Stromal cell of bone marrow (primary cell): ENCODE measurements at regions not wholly inside any gene's neighbourhood (a gene's known extent, or its start where the extent isn't known, plus 50 kb on each side); places are given as distances from the start of the nearest gene placed in this dataset.
A peak's percentile ranks its signal among the peaks of the same experiment; 100 is the strongest.
"Not testable (repeated sequence)": the region's sequence is repeated elsewhere in the genome, so short reads cannot be mapped to it uniquely, and the experiment has no call there.

Experiments
- DNase-seq: peaks from one replicate; pipeline ENCODE4 v3.0.0-alpha.2; 2012; ENCODE audit warnings: low read depth

- DNase-seq, result no peak
Observed at GRCh38 chr7:136325027-136325426, 347.9 kb upstream of the MTPN start.

GRCh38 chr7:136324073-136324704 lies 347.0 kb upstream of the MTPN start:
- DNase-seq, result no peak

- DNase-seq, result no peak
Observed at GRCh38 chr7:136312592-136312991, 335.4 kb upstream of the MTPN start.

- DNase-seq, result no peak
Observed at GRCh38 chr7:136309407-136309806, 332.2 kb upstream of the MTPN start.

- DNase-seq, result no peak
Observed at GRCh38 chr7:136308230-136308629, 331.1 kb upstream of the MTPN start.

GRCh38 chr7:136303162-136303561 lies 326.0 kb upstream of the MTPN start:
- DNase-seq, result peak; percentile 1

- no peak for DNase-seq
Observed at GRCh38 chr7:136302049-136302448, 324.9 kb upstream of the MTPN start.

- no peak for DNase-seq
Observed at GRCh38 chr7:136294977-136295376, 317.8 kb upstream of the MTPN start.

GRCh38 chr7:136293841-136294391 lies 316.8 kb upstream of the MTPN start:
- no peak for DNase-seq

GRCh38 chr7:136293272-136293671 lies 316.1 kb upstream of the MTPN start:
- DNase-seq, result no peak

GRCh38 chr7:136292365-136292764 lies 315.2 kb upstream of the MTPN start:
- DNase-seq, result no peak

- DNase-seq, result no peak
Observed at GRCh38 chr7:136290351-136290750, 313.2 kb upstream of the MTPN start.

- DNase-seq, result no peak
Observed at GRCh38 chr7:136278057-136278456, 300.9 kb upstream of the MTPN start.

- DNase-seq, result no peak
Observed at GRCh38 chr7:136275794-136276193, 298.6 kb upstream of the MTPN start.

- no peak for DNase-seq
Observed at GRCh38 chr7:136274636-136275345, 297.6 kb upstream of the MTPN start.

GRCh38 chr7:136272934-136273333 lies 295.8 kb upstream of the MTPN start:
- DNase-seq, result no peak

- DNase-seq, result no peak
Observed at GRCh38 chr7:136267822-136268221, 290.7 kb upstream of the MTPN start.

GRCh38 chr7:136266457-136266856 lies 289.3 kb upstream of the MTPN start:
- DNase-seq, result no peak

- not testable (repeated sequence) for DNase-seq
Observed at GRCh38 chr7:136264304-136264703, 287.1 kb upstream of the MTPN start.

GRCh38 chr7:136263112-136263860 lies 286.1 kb upstream of the MTPN start:
- DNase-seq, result not testable (repeated sequence)

GRCh38 chr7:136260591-136260990 lies 283.4 kb upstream of the MTPN start:
- not testable (repeated sequence) for DNase-seq

GRCh38 chr7:136259074-136259473 lies 281.9 kb upstream of the MTPN start:
- DNase-seq, result no peak

GRCh38 chr7:136256491-136256890 lies 279.3 kb upstream of the MTPN start:
- DNase-seq, result no peak
